MM.1S (cell line): ENCODE measurements at regions not wholly inside any gene's neighbourhood (a gene's known extent, or its start where the extent isn't known, plus 50 kb on each side); places are given as distances from the start of the nearest gene placed in this dataset.

Experiments
- CTCF ChIP-seq: fragments of 300-600 bp; sonication (generic); IDR thresholded peaks from 2 replicates; pipeline ENCODE4 v1.5.1; 2016; ENCODE audit warnings: antibody characterized with exemption, low read length, mixed read lengths
- EZH2 ChIP-seq: fragments of 300-600 bp; sonication (generic); optimal IDR thresholded peaks from 2 replicates; pipeline ENCODE3; 2017; ENCODE audit warnings: low read depth, mild to moderate bottlenecking, antibody characterized with exemption, low read length, mixed read lengths
- EZH2phosphoT487 ChIP-seq: fragments of 300-600 bp; sonication (generic); IDR thresholded peaks from 2 replicates; pipeline ENCODE4 v1.6.1; 2018; ENCODE audit warnings: antibody characterized with exemption, low read length

GRCh38 chr2:176516051-176516602 lies 246.9 kb downstream of the MTX2 start:
- TF ChIP-seq EZH2 (no peak), CTCF (no peak), EZH2phosphoT487 (no peak)
